BE2C (cell line): ENCODE measurements at regions not wholly inside any gene's neighbourhood (a gene's known extent, or its start where the extent isn't known, plus 50 kb on each side); places are given as distances from the start of the nearest gene placed in this dataset.

ENCODE experiments used
- DNase-seq: peaks from one replicate; pipeline ENCODE4 v3.0.0-alpha.2; 2020
- H3K27me3 ChIP-seq: fragments of 250-450 bp; sonication (Bioruptor Pico); 2 replicates; pipeline ENCODE4 v1.5.1; 2020; ENCODE audit warnings: mild to moderate bottlenecking
- H3K36me3 ChIP-seq: fragments of 250-450 bp; sonication (Bioruptor Pico); 2 replicates; pipeline ENCODE4 v1.5.1; 2020; ENCODE audit warnings: mild to moderate bottlenecking
- H3K4me1 ChIP-seq: fragments of 250-450 bp; sonication (Bioruptor Pico); 2 replicates; pipeline ENCODE4 v1.5.1; 2020
- H3K4me3 ChIP-seq: 2 replicates; pipeline ENCODE4 v1.5.1; 2011; ENCODE audit warnings: low read depth, low read length
- H3K9me3 ChIP-seq: fragments of 250-450 bp; sonication (Bioruptor Pico); 2 replicates; pipeline ENCODE4 v1.5.1; 2020
- TF ChIP-seq, protein P1 (sequence below): IDR thresholded peaks from 2 replicates; pipeline ENCODE4 v1.5.1; 2012; ENCODE audit warnings: mild to moderate bottlenecking, low read depth, low read length

GRCh38 chr4:54585321-54586000 is 72.3 kb upstream of the KIT start:
- TF ChIP-seq, protein P1, sequence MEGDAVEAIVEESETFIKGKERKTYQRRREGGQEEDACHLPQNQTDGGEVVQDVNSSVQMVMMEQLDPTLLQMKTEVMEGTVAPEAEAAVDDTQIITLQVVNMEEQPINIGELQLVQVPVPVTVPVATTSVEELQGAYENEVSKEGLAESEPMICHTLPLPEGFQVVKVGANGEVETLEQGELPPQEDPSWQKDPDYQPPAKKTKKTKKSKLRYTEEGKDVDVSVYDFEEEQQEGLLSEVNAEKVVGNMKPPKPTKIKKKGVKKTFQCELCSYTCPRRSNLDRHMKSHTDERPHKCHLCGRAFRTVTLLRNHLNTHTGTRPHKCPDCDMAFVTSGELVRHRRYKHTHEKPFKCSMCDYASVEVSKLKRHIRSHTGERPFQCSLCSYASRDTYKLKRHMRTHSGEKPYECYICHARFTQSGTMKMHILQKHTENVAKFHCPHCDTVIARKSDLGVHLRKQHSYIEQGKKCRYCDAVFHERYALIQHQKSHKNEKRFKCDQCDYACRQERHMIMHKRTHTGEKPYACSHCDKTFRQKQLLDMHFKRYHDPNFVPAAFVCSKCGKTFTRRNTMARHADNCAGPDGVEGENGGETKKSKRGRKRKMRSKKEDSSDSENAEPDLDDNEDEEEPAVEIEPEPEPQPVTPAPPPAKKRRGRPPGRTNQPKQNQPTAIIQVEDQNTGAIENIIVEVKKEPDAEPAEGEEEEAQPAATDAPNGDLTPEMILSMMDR: no peak
- Histone ChIP-seq H3K4me1 (no peaks in the 10 kb centered on the region), H3K36me3 (no peaks in the 10 kb centered on the region), H3K9me3 (no peaks in the 10 kb centered on the region), H3K27me3 (no peaks in the 10 kb centered on the region; the same call in 1 of the 2 replicates), H3K4me3 (no peak overlapping the region)
- DNase-seq: no peak

- TF ChIP-seq, protein P1: no peak
- Histone ChIP-seq H3K4me3 (no peak overlapping the region), H3K9me3 (no peaks in the 10 kb centered on the region), H3K36me3 (no peaks in the 10 kb centered on the region), H3K27me3 (no peaks in the 10 kb centered on the region; the same call in 1 of the 2 replicates), H3K4me1 (no peaks in the 10 kb centered on the region)
- no peak for DNase-seq
Measured at GRCh38 chr4:54586320-54586955, 71.3 kb upstream of the KIT start.

DNA sequence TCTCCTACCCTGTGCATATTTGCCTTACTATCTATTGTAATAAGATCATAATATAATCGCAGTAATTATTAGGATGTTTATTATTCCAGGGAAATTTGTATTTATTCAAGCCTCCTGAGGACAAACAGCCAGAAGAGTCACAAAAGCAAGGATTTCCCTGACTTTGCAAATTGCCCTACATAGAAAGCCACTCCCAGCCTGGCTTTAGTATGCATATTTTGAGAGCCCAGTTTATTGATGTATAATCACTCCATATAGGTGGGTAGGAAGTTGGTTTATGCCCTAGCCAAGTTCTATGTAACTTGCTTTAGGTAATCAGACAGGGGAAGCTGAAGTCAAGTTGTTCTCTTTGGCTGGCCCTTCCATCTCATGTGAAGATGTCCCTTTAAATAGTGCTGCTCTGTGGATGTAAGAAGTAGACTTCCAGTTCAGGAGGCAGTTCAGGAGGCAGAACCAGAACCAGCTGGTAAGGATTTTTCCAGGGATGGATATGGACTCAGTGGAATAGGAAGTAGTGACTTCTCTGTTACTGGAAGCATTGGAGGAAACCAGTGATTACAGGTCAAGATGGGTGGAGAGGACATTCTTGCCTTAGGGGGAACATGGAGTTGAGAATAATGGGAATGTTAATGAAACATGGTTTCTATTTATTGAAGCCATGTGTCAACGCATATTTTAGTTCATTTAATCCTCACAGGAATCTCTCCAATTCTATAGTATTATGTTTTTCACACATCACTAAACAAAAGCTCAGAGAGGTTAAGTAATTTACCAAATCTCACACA is 70.5 kb upstream of the KIT start:
- Histone ChIP-seq H3K4me3 (no peak overlapping the region), H3K36me3 (no peaks in the 10 kb centered on the region), H3K9me3 (no peaks in the 10 kb centered on the region), H3K4me1 (no peaks in the 10 kb centered on the region), H3K27me3 (no peaks in the 10 kb centered on the region; the same call in 1 of the 2 replicates)
- TF ChIP-seq, protein P1: no peak
- no peak for DNase-seq

DNA sequence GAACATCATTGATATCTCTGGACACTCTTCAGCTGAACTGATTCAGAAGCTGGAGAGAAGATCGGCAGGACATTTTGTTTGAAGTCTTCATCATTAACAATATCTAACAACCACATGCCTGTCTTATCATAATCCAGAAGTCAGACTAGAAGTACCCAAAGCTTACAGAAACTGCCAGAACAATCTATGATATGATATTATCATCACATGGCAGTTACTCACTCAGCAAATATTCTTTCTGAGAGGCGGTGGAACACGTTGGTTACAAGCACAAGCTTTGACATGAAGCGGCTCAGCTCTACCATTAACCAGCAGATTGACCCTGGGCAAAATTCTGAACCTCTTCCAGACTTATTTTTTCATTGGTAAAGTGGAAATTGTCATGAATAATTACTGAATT is 69.4 kb upstream of the KIT start:
- H3K27me3 ChIP-seq: no peaks in the 10 kb centered on the region; the same call in 1 of the 2 replicates
- H3K4me3 ChIP-seq: no peak overlapping the region
- no peaks in the 10 kb centered on the region for H3K36me3 ChIP-seq
- no peaks in the 10 kb centered on the region for H3K4me1 ChIP-seq
- TF ChIP-seq, protein P1: no peak
- DNase-seq: no peak
- no peaks in the 10 kb centered on the region for H3K9me3 ChIP-seq

DNA sequence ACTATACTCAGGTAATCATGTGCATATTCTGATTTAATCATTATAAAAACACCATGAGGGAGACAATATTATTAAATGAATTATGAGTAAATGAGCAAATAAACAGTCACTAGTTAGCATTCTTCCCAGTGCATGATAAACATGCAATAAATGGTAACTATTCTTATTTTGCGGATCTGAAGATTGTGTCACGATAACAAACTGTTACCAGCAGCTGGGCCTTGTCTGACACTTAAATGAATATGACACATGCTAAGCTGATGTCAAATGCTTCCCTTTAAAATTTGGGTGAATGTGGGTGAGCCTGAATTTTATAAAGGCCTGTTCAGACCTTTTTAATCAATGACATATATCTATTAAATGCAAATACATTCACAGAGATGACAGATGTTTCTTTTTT is 68.2 kb upstream of the KIT start:
- Histone ChIP-seq H3K36me3 (no peaks in the 10 kb centered on the region), H3K4me1 (no peaks in the 10 kb centered on the region), H3K9me3 (no peaks in the 10 kb centered on the region), H3K27me3 (no peaks in the 10 kb centered on the region), H3K4me3 (no peak overlapping the region)
- no peak for DNase-seq
- TF ChIP-seq, protein P1: no peak

DNA sequence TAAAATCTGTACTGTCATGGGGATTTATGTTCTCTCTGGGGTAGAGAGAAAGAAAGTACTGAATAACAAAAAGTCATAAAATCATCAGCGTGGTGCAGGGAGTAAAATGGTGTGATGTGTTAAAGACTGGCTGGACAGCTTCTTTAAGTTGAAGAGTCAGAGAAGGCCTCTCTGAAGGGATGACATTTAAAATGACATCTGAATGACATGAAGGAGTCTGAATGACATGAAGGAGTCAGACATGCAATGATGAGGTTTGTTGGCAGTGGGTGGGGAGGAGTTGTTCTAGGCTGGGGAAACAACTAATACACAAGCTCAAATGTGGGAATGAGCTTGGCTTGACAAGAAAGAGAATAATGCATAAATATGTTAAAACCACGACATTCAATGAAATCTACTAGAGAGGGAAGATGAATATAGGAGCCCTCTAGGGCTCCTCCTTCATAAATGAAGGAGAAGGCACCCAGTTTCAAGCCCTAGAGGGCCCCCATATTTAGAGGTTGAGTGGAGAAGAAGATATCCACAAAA is 63.9 kb upstream of the KIT start:
- Histone ChIP-seq H3K27me3 (no peaks in the 10 kb centered on the region), H3K9me3 (no peaks in the 10 kb centered on the region), H3K4me1 (no peaks in the 10 kb centered on the region), H3K36me3 (no peaks in the 10 kb centered on the region), H3K4me3 (no peak overlapping the region)
- TF ChIP-seq, protein P1: no peak
- no peak for DNase-seq
